Astrocyte (in vitro differentiated cells and primary cell): ENCODE measurements at regions not wholly inside any gene's neighbourhood (a gene's known extent, or its start where the extent isn't known, plus 50 kb on each side); places are given as distances from the start of the nearest gene placed in this dataset.

ENCODE experiments used
- DNase-seq: peaks from one replicate; pipeline ENCODE4 v3.0.0-alpha.2; 2010; ENCODE audit warnings: low read depth
- FAIRE-seq: peaks from 2 replicates; lab custom pipeline; 2011; peaks lifted over from hg19 to GRCh38; lab: Jason Lieb, UNC
- H2AFZ ChIP-seq: 2 replicates; pipeline ENCODE4 v1.6.0; 2012; ENCODE audit warnings: low read depth, low read length, inconsistent platforms
- H3K27ac ChIP-seq: 2 replicates; pipeline ENCODE4 v1.5.1; 2011; ENCODE audit warnings: low read depth, low read length, inconsistent platforms
- H3K27me3 ChIP-seq: 2 replicates; pipeline ENCODE4 v1.6.0; 2011; ENCODE audit warnings: low read length, inconsistent platforms; ENCODE audit not compliant: insufficient read depth
- H3K36me3 ChIP-seq: 2 replicates; pipeline ENCODE4 v1.5.1; 2011; ENCODE audit warnings: low read length, inconsistent platforms; ENCODE audit not compliant: insufficient read depth
- H3K4me1 ChIP-seq: 2 replicates; pipeline ENCODE4 v1.5.1; 2011; ENCODE audit warnings: low read length, inconsistent platforms; ENCODE audit not compliant: insufficient read depth
- H3K4me2 ChIP-seq: 2 replicates; pipeline ENCODE4 v1.6.0; 2012; ENCODE audit warnings: low read length, inconsistent platforms
- H3K4me3 ChIP-seq: 2 replicates; pipeline ENCODE4 v1.5.1; 2011; ENCODE audit warnings: low read depth, mild to moderate bottlenecking, low read length, inconsistent platforms; ENCODE audit not compliant: insufficient read depth
- H3K79me2 ChIP-seq: 2 replicates; pipeline ENCODE4 v1.6.0; 2012; ENCODE audit warnings: mild to moderate bottlenecking, low read length, inconsistent platforms; ENCODE audit not compliant: insufficient read depth
- H3K9ac ChIP-seq: 2 replicates; pipeline ENCODE4 v1.6.0; 2012; ENCODE audit warnings: mild to moderate bottlenecking, low read length, inconsistent platforms
- H3K9me3 ChIP-seq: 2 replicates; pipeline ENCODE4 v1.5.1; 2012; ENCODE audit warnings: low read depth, mild to moderate bottlenecking, low read length, inconsistent platforms; ENCODE audit not compliant: insufficient read depth
- H4K20me1 ChIP-seq: 2 replicates; pipeline ENCODE4 v1.6.0; 2012; ENCODE audit warnings: low read length, inconsistent platforms; ENCODE audit not compliant: insufficient read depth
- H3K27ac Mint-ChIP-seq: one replicate; pipeline ENCODE4 v1.8.0; 2021; ENCODE audit warnings: mild to moderate bottlenecking, mixed read lengths; ENCODE audit not compliant: unreplicated experiment
- H3K27me3 Mint-ChIP-seq: one replicate; pipeline ENCODE4 v1.8.0; 2021; ENCODE audit warnings: low read depth, mixed read lengths; ENCODE audit not compliant: unreplicated experiment
- H3K36me3 Mint-ChIP-seq: one replicate; pipeline ENCODE4 v1.8.0; 2021; ENCODE audit warnings: low read depth, mixed read lengths; ENCODE audit not compliant: unreplicated experiment
- H3K4me1 Mint-ChIP-seq: one replicate; pipeline ENCODE4 v1.8.0; 2021; ENCODE audit warnings: low read depth, mixed read lengths; ENCODE audit not compliant: unreplicated experiment
- H3K4me3 Mint-ChIP-seq: one replicate; pipeline ENCODE4 v1.8.0; 2021; ENCODE audit warnings: mild to moderate bottlenecking, moderate library complexity, mixed read lengths; ENCODE audit not compliant: unreplicated experiment
- H3K9me3 Mint-ChIP-seq: one replicate; pipeline ENCODE4 v1.8.0; 2021; ENCODE audit warnings: mild to moderate bottlenecking, mixed read lengths; ENCODE audit not compliant: unreplicated experiment
- EZH2 ChIP-seq: IDR thresholded peaks from 2 replicates; pipeline ENCODE4 v1.6.1; 2012; ENCODE audit warnings: mild to moderate bottlenecking, low read length, inconsistent platforms; ENCODE audit not compliant: insufficient read depth
- TF ChIP-seq, protein P1 (sequence below): IDR thresholded peaks from 2 replicates; pipeline ENCODE4 v1.5.1; 2011; ENCODE audit warnings: low read depth, mild to moderate bottlenecking, inconsistent platforms, low read length, moderate library complexity; ENCODE audit not compliant: insufficient read depth

DNA sequence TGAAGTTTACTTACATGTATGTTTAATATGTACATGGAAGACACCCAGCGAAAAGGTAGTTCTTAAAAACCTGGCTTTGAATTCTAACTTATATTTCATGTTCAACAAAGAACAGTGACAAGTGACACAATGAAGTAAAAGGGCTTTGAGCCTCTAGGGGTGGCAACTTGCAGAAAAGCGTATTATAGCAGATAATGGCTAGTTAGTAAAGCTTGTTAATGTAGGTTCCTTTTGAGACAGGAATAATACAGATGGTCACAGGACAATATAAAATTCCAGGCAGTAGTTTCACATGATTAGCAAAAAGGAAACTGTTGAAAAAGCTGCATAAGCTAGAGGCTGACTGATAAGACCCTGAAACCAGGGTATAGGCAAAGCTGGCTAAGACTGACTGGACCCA is 132.4 kb upstream of the FTMT start:
- FAIRE-seq = no peak

DNA sequence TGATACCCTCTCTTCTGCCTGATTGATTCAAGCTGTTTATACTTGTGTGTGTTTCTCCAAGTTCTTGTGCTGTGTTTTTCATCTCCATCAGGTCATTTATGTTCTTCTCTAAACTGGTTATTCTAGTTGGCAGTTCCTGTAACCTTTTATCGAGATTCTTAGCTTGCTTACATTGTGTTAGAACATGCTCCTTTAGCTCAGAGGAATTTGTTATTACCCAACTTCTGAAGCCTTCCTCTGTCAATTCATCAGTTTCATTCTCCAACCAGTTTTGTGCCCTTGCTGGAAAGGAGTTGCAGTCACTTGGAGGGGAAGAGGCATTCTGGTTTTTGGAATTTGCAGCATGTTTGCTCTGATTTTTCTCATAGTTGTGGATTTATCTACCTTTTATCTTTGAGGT is 126.2 kb upstream of the FTMT start:
- no peak overlapping the region for H3K4me3 Mint-ChIP-seq
- no peak overlapping the region for H3K27ac Mint-ChIP-seq

More for the DNA sequence above, 132.4 kb upstream of the FTMT start:
- Histone ChIP-seq H3K4me2 (no peak overlapping the region), H3K36me3 (no peaks in the 10 kb centered on the region), H3K4me1 (no peaks in the 10 kb centered on the region), H3K4me3 (no peak overlapping the region), H3K27me3 (no peaks in the 10 kb centered on the region), H3K79me2 (no peaks in the 10 kb centered on the region), H3K9ac (no peak overlapping the region), H4K20me1 (no peaks in the 10 kb centered on the region), H3K27ac (no peak overlapping the region), H2AFZ (no peak overlapping the region), H3K9me3 (no peaks in the 10 kb centered on the region)
- no peak for DNase-seq
- no peak for TF ChIP-seq EZH2
- TF ChIP-seq, protein P1, sequence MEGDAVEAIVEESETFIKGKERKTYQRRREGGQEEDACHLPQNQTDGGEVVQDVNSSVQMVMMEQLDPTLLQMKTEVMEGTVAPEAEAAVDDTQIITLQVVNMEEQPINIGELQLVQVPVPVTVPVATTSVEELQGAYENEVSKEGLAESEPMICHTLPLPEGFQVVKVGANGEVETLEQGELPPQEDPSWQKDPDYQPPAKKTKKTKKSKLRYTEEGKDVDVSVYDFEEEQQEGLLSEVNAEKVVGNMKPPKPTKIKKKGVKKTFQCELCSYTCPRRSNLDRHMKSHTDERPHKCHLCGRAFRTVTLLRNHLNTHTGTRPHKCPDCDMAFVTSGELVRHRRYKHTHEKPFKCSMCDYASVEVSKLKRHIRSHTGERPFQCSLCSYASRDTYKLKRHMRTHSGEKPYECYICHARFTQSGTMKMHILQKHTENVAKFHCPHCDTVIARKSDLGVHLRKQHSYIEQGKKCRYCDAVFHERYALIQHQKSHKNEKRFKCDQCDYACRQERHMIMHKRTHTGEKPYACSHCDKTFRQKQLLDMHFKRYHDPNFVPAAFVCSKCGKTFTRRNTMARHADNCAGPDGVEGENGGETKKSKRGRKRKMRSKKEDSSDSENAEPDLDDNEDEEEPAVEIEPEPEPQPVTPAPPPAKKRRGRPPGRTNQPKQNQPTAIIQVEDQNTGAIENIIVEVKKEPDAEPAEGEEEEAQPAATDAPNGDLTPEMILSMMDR = no peak
- Mint-ChIP-seq H3K4me1 (no peaks in the 10 kb centered on the region), H3K36me3 (no peaks in the 10 kb centered on the region), H3K27ac (no peak overlapping the region), H3K27me3 (no peaks in the 10 kb centered on the region), H3K9me3 (no peaks in the 10 kb centered on the region), H3K4me3 (no peak overlapping the region)

DNA sequence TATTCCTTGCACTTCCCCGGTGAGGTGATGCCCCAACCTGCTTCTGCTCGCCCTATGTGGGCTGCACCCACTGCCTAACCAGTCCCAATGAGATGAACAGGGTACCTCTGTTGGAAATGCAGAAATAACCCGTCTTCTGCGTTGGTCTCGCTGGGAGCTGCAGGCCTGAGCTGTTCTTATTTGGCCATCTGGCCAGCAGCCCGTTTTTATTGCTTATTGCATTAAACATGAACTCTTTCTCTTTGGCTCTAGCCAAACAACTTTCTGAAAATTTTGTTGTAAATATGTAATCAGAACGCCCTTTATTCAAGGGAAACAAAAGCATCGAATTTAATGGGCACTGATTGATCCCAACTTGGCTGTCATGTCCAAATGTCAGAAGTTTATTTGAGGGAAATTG is 124.7 kb upstream of the FTMT start:
- H2AFZ ChIP-seq = no peak overlapping the region
- no peak overlapping the region for H3K27ac ChIP-seq
- Mint-ChIP-seq H3K4me3 (no peak overlapping the region), H3K27me3 (no peaks in the 10 kb centered on the region), H3K9me3 (peaks cover 6% of the 10 kb centered on the region), H3K27ac (no peak overlapping the region), H3K4me1 (peaks cover 9% of the 10 kb centered on the region), H3K36me3 (no peaks in the 10 kb centered on the region)
- no peaks in the 10 kb centered on the region for H3K9me3 ChIP-seq
- no peak for TF ChIP-seq EZH2
- TF ChIP-seq, protein P1 = no peak
- no peak overlapping the region for H3K4me3 ChIP-seq
- H3K79me2 ChIP-seq = no peaks in the 10 kb centered on the region
- H3K36me3 ChIP-seq = no peaks in the 10 kb centered on the region
- H3K4me2 ChIP-seq = no peak overlapping the region
- no peak overlapping the region for H3K9ac ChIP-seq
- H3K4me1 ChIP-seq = no peaks in the 10 kb centered on the region
- H4K20me1 ChIP-seq = no peaks in the 10 kb centered on the region
- DNase-seq = no peak
- no peaks in the 10 kb centered on the region for H3K27me3 ChIP-seq
- FAIRE-seq = no peak

More for the DNA sequence above, 126.2 kb upstream of the FTMT start:
- Histone ChIP-seq H3K4me3 (no peak overlapping the region), H3K36me3 (no peaks in the 10 kb centered on the region), H3K4me2 (no peak overlapping the region), H3K9me3 (no peaks in the 10 kb centered on the region), H2AFZ (no peak overlapping the region), H3K79me2 (no peaks in the 10 kb centered on the region), H3K27ac (no peak overlapping the region), H3K9ac (no peak overlapping the region), H4K20me1 (no peaks in the 10 kb centered on the region), H3K27me3 (no peaks in the 10 kb centered on the region), H3K4me1 (no peaks in the 10 kb centered on the region)
- Mint-ChIP-seq H3K27me3 (no peaks in the 10 kb centered on the region), H3K9me3 (peaks cover 6% of the 10 kb centered on the region), H3K36me3 (no peaks in the 10 kb centered on the region), H3K4me1 (no peaks in the 10 kb centered on the region)
- TF ChIP-seq EZH2 = no peak
- TF ChIP-seq, protein P1 = no peak
- FAIRE-seq (no peak), DNase-seq (no peak)
